ENCODE measurements at regions not wholly inside any gene's neighbourhood (a gene's known extent, or its start where the extent isn't known, plus 50 kb on each side); places are given as distances from the start of the nearest gene placed in this dataset.

- DNase-seq (ENCODE audit: low read depth in 1 of 2, low spot score in 1 of 2): no peak
Observed at GRCh38 chr4:140281828-140282552, 91.5 kb upstream of the SCOC start.

GRCh38 chr4:140277576-140277975, 95.9 kb upstream of the SCOC start:
- no peak for DNase-seq (ENCODE audit: low read depth in 1 of 2, low spot score in 1 of 2)

- DNase-seq (ENCODE audit: low read depth in 1 of 2, low spot score in 1 of 2): no peak
Observed at GRCh38 chr4:140271553-140271952, 101.9 kb upstream of the SCOC start.

GRCh38 chr4:140269369-140269768, 104.1 kb upstream of the SCOC start:
- DNase-seq (ENCODE audit: low read depth in 1 of 2, low spot score in 1 of 2): no peak

- no peak for DNase-seq (ENCODE audit: low read depth in 1 of 2, low spot score in 1 of 2)
Observed at GRCh38 chr4:140268186-140268841, 105.1 kb upstream of the SCOC start.

- no peak for DNase-seq (ENCODE audit: low read depth in 1 of 2, low spot score in 1 of 2)
Observed at GRCh38 chr4:140267576-140267975, 105.9 kb upstream of the SCOC start.

- no peak for DNase-seq (ENCODE audit: low read depth in 1 of 2, low spot score in 1 of 2)
Observed at GRCh38 chr4:140266958-140267568, 106.4 kb upstream of the SCOC start.

GRCh38 chr4:140260227-140260626, 106.2 kb upstream of the MAML3 start:
- DNase-seq (ENCODE audit: low read depth in 1 of 2, low spot score in 1 of 2): no peak

- DNase-seq (ENCODE audit: low read depth in 1 of 2, low spot score in 1 of 2): no peak
Observed at GRCh38 chr4:140258476-140258875, 104.5 kb upstream of the MAML3 start.

- DNase-seq (ENCODE audit: low read depth in 1 of 2, low spot score in 1 of 2): no peak
Observed at GRCh38 chr4:140257461-140258305, 103.7 kb upstream of the MAML3 start.

- DNase-seq (ENCODE audit: low read depth in 1 of 2, low spot score in 1 of 2): no peak
Observed at GRCh38 chr4:140256941-140257340, 103.0 kb upstream of the MAML3 start.

GRCh38 chr4:140256335-140256734, 102.4 kb upstream of the MAML3 start:
- no peak for DNase-seq (ENCODE audit: low read depth in 1 of 2, low spot score in 1 of 2)

GRCh38 chr4:140255927-140256326, 101.9 kb upstream of the MAML3 start:
- no peak for DNase-seq (ENCODE audit: low read depth in 1 of 2, low spot score in 1 of 2)

- no peak for DNase-seq (ENCODE audit: low read depth in 1 of 2, low spot score in 1 of 2)
Observed at GRCh38 chr4:140255467-140255866, 101.5 kb upstream of the MAML3 start.

- no peak for DNase-seq (ENCODE audit: low read depth in 1 of 2, low spot score in 1 of 2)
Observed at GRCh38 chr4:140254651-140255299, 100.8 kb upstream of the MAML3 start.

- DNase-seq (ENCODE audit: low read depth in 1 of 2, low spot score in 1 of 2): no peak
Observed at GRCh38 chr4:140253556-140254027, 99.6 kb upstream of the MAML3 start.

GRCh38 chr4:140252742-140253555, 99.0 kb upstream of the MAML3 start:
- peak; percentile 22 to 36 for DNase-seq (ENCODE audit: low read depth in 1 of 2, low spot score in 1 of 2)

GRCh38 chr4:140252141-140252741, 98.3 kb upstream of the MAML3 start:
- no peak for DNase-seq (ENCODE audit: low read depth in 1 of 2, low spot score in 1 of 2)

- no peak for DNase-seq (ENCODE audit: low read depth in 1 of 2, low spot score in 1 of 2)
Observed at GRCh38 chr4:140251571-140251970, 97.6 kb upstream of the MAML3 start.
